ENCODE measurements at regions not wholly inside any gene's neighbourhood (a gene's known extent, or its start where the extent isn't known, plus 50 kb on each side); places are given as distances from the start of the nearest gene placed in this dataset.
"Not testable (repeated sequence)": the region's sequence is repeated elsewhere in the genome, so short reads cannot be mapped to it uniquely, and the experiment has no call there.

DNA sequence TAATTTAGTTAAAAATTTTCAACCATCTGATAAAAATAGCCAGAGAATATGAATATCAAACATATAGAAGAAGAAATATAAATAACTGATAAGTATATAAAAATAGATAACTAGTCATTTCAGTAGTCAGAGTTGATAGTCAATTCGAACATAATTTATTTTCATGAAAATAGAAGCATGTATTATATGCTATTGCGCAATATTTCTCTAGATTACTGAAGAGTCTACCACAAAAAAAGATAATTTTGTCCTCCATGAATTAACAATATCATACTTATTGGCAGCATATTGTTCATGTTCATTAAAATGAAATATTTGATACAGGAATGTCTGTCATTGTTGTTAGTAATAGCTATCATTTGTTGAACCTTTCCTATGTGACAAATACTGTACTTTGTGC is 376.2 kb upstream of the TOM1L1 start:
- DNase-seq = no peak

DNA sequence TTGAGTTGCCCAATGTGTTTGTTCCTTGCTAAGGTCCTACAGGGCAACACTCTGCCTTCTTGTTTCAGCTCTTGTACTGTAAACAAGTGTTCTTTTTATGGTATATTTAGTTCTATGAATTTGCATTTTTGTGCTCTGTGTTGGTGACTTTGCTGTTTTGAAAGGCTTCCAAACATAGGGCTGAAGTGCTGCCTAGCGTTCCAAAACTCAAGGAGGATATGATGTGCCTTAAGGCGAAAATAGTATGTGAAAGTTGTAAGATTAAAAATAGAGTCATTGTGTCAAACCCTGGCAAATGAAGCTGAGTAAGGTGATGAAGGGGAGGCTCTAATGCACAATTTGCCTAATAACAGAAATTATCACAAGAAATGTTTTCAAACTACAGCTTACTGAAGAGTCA is 372.7 kb upstream of the TOM1L1 start:
- DNase-seq = no peak

DNA sequence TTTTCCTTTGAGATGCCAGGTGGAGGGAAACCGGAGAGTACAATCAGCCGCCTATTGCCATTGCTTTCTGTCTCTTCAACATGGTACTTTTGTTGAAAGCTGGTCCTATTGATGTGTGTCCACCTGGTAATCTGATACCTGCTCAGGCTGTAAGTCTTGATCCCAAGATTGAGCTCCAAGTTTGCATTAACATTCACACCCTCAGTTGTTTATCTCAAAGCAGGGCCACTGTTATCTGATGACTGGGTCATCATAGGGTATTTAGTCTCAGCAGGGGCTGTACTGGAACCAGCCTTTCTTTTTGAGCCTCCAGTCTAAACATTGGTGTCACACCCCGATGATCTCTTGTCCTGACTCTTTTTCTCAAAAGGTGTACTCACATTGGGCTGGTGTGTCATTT is 370.3 kb upstream of the TOM1L1 start:
- DNase-seq = no peak

DNA sequence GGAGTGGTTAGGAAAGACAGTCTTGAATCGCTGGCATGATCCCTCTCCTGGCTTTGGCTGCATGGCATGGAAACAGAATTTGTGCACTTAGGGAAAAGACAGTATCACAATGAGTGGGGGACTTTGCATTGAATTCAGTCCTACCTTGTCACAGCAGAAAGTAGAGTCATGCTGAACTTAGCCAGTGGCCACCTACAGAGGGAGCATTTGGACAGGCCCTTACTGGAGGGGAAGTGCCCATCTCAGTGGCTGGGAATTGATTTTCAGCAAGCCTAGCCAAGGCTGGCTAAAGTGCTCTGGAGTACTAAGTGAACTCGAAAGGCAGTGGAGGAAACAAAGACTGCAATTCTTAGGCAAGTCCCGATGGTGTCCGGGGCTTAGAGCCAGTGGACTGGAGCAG is 364.3 kb upstream of the TOM1L1 start:
- DNase-seq = no peak

DNA sequence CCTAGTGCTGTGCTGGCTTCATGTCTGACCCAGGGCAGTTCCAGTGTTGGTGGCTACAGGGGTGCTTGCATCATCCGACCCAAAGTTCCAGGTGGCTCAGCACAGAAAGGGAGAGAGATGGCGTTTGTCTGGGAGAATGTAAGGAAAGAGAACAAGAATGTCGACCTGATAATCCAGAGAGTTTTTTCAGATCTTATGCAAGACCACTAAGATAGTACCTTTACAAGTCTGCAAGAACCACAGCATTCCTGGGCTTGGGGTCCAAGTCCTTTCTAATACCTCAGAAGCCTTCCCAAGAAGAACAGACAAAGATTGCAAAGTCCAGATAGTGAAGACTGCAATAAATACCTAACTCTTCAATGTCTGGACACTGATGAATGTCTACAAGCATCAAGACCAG is 363.0 kb upstream of the TOM1L1 start:
- no peak for DNase-seq

DNA sequence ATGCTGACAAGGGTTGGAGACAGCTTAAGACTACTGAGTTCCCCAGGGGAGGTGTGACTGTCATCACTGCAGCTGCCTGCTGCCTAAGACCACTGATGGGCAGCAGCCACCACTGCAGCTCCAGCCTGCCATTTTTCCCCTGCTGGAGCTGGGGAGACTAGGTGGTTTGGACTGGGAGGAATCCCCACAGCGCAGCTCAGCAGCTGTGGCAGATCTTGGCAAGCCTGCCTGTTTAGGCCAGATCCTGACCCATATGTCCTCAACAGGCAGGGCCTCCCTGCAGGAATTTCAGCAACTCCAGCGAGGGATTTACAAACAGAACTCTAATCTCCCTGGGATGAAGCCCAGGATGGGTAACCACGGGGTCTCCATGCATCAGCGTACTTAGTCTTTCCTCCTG is 356.4 kb upstream of the TOM1L1 start:
- DNase-seq = no peak

DNA sequence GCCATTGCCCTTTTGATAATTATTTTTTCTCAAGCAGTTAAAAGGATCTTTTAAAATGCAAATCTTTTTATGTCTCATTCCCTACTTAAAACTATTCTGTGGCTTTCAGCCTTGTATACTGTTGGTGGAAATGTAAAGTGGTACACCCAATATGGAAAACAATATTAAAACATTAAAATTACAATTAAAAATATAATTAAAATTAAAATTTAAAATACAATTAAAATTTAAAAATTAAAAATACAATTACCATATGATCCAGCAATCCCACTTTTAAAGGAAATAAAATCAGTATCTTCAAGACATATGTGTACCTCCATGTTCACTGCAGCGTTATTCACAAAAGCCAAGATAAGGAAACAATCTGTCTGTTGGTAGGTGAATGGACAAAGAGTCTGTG is 340.8 kb upstream of the TOM1L1 start:
- no peak for DNase-seq

DNA sequence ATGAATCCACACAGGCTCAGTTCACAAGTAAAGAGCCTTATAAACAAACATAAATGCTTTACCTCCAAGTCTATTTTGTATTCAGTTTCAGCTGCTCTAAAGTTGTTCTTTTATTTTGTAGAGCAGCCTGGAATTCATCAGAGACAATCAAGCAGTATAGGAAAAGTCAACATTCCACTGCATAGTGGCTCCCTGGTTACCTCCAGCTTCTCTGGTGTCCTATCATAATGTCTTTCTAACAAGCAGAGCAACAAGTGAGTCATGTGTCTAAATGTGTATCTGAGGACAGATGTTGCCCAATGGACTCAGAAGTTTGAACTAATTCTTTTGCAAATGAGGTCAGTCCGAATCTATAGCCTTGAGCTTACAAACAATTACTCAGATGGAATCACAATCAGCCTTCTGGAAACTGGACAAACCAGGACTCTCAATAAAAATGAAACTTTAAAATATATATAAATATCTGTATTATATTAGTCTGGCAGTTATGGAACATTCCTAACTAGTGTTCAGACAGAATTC is 292.0 kb upstream of the TOM1L1 start:
- no peak for DNase-seq

DNA sequence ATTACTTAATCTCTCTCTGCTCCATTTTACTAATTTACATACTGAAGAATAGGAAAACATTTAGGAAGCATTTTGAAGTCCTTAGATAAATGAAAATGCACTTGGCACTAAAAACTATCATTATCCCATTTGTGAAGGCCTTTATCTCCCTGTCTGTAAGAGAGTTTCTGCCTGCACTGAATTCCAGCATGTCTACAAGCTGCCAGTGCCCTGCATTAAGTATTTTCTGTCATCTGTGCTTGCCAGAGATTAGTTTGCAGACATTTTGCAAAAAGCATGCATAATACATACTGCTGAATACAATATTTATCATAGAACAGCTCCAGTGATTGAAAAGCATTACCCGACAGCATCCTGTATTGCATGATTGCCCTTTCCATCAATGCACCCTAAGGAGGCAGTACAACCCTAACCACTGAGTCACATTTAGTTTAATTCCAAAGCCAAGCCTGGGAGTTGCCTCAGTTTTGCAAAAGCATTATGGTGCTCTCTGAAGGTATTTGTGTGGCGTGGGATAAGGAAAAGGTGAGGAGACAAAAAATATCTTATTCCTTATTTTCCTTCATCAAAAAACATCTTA is 280.2 kb upstream of the TOM1L1 start:
- no peak for DNase-seq

DNA sequence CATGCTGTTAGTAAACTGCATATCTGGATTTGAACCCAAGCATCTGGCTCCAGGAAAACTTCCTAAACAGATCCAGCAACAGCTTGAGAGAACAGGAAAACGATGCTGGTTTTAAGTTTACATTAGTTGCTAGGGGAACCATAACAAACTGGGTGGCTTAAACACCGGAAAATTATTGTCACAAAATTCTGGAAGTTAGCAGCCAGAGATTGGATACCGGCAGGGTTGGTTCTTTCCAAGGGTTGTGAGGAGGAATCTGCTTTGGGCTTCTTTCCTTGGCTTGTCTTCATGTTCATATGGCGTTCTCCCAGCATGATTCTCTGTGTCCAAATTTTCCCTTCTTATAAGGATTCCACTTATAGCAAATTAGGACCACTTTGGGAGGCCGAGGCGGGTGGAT is 276.9 kb upstream of the TOM1L1 start:
- DNase-seq = no peak

DNA sequence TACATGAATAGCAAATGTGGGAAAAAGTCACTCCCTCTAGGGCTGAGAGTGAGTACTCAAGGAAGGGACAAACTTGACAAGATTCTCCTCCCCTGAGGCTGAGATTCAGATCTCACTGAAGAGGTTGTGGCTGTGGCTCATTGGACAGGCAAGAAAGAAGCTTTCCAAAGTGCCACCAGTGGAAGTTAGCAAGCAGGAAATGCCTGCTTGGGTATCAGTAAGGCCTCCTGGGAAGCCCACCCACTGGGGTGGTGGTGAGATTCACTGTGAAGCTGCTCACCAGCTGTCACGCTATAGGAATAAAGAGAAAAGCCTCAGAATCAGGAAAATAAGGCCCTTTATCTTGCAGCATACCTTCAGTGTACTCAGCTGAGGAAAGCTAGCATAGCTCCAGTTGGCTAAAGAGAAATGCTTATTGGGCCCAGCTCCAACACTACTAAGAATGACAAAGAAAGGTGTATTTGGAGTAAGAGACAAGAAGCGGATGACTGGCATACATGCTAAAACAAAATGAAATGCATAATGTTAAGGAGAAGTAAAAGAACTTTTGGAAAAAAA is 274.4 kb upstream of the TOM1L1 start:
- no peak for DNase-seq

DNA sequence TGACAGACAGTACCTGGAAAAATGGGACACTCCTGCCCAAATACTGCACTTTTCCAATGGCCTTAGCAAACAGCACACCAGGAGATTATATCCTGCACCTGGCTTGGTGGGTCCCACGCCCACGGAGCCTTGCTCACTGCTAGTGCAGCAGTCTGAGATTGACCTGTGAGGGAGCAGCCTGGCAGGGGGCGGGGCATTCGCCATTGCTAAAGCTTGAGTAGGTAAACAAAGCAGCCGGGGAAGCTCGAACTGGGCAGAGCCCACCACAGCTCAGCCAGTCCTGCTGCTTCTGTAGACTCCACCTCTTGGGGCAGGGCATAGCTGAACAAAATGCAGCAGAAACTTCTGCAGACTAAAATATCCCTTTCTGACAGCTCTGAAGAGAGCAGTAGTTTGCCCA is 261.2 kb upstream of the TOM1L1 start:
- DNase-seq = not testable (repeated sequence)

DNA sequence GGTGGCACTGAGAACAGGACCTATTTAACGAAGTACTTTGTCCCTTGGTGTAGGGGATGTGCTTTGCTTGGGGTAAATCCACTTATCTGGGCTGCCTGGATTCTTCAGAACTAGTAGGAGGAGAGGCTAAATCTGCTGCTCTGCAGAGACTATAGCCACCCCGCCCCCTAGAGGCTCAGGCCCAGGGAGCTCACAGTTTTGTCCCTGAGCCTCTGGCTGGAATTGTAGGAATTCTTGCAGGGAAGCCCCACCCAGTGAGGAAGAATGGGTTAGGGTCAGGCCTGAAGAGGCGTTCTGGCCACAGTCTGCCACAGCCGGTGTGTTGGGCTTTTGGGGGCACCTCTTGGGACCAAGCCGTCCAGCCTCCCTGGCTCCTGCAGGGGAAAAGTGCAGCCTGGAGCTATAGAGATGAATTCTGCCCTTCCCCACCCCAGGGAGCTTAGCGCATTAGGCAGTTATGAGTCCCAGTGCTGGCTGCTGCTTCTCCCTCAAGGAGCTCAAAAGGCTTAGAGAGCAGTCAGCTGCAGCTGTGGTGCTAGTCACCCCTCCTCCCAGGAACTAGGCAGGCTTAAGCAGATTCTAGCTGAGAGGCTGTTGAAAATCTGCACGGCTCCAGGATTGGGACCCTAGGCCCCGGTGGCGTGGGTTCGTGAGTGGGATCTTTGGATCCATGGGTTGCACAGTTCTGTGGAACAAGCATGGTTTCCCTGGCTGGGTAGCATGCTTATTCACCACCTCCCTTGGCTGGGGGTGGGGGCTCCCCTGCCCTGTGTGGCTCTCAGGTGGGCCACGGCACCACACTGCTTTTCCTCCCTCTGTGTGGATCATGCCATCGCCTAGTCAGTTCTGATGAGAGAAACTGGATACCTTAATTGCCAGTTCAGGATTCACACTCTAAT is 237.4 kb upstream of the TOM1L1 start:
- no peak for DNase-seq

DNA sequence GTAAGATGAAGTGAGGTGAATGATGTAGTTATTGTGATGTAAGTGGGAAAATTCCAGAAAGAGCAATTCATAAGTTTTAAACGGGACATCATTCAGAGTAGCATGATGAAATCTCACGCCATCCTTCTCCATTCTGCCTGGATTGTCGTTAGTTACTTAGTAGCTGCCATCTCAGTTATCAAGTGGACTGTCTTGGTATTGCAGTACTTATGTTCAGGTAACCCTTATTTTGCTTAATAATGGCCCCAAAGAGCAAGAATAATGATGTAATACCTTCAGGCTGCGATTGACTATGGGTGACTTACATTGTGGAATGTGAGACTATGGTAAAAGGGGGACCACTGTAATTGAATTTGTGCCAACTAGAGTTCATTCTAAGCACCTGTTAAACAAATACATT is 234.1 kb upstream of the TOM1L1 start:
- no peak for DNase-seq

DNA sequence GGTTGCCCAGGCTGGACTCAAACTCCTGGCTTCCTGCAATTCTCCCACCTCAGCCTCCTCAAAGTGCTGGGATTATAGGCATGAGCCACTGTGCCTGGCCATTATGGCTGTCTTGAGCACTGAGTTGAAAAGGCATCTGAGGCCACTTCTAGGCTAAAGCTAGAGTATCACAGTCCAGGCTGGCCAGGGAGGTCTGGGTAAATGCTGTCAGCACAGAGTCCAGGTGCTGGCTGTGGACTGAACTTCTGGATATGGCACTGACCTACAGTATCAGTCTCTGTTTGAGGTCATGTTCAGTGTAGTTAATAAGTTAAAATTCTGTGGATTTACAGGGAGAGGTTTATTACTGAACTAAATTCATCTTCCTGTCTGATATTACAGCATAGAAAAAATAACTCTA is 222.5 kb upstream of the TOM1L1 start:
- no peak for DNase-seq

DNA sequence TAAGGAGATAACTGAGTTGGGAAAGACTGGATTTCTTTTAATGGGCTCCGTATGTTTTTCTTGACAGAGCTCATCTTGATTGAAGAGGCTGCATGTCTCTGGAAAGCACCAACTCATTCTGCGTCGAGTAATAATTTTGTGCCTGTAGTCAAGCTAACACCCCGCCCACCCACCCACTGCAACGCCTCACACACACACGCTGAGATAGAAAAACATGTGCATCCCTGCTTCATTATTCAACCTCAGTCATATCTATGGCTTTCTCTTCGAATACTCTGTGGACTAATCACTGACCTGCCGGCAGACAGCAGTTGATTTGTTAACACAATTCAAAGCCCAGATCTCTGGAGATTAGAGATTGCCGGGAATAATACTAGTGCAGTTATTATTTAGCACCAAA is 220.2 kb upstream of the TOM1L1 start:
- no peak for DNase-seq

DNA sequence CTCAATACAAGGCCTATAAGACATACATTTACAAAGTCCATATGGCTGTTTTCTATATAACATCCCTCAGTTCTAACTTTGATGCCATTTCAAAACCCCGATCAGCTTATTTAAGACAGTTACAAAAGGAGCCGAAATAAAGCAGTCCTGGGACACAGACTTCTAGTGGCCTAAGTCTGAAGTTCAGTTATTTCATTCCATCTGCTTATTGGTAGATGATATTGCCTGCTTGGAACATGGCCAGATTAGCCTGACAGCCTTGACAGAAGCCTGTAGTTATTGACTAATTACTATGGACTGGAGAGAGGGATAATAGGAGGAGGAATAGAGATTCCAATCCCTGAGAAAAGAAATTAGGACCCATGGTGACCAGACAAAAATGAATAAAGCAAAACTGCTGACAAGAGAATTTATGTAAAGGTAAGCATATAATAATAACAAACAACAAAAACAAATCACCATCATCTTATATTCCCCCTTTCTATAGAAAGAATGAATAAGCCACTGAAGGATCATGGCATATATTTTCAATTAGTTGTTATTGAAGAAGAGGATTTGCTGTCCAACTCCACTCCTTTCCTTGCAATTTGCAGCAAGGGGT is 206.3 kb upstream of the TOM1L1 start:
- DNase-seq = no peak

DNA sequence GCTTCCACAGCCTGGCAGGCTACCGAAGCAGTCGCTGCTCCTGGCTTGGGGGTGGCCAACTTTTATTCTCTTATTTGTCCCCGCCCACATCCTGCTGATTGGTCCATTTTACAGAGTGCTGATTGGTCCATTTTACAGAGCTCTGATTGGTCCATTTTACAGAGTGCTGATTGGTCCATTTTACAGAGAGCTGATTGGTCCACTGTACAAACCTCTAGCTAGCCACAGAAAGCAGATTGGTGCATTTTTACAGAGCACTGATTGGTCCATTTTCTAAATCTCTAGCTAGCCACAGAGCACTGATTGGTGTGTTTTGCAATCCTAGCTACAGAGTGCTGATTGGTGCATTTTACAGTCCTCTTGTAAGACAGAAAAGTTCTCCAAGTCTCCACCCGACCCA is 187.9 kb upstream of the TOM1L1 start:
- not testable (repeated sequence) for DNase-seq

DNA sequence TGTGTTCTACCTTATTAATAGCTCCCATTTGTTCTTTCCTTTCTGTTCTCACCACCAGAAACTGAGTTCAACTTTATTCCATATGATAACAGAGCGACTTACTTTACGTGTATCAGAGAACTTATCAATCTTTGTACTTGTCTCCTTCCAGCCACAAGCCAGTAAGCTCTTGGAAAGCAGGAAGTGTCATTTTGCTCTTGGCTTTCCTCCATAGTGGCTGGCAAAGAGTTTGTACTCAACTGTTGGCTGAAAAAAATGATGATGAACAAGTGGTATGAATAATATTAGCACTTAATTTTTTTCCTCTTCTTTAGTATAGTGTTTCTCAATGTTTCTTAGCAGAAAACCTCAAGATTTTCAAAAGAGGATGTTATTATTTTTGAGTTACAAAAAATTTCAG is 182.4 kb upstream of the TOM1L1 start:
- no peak for DNase-seq

DNA sequence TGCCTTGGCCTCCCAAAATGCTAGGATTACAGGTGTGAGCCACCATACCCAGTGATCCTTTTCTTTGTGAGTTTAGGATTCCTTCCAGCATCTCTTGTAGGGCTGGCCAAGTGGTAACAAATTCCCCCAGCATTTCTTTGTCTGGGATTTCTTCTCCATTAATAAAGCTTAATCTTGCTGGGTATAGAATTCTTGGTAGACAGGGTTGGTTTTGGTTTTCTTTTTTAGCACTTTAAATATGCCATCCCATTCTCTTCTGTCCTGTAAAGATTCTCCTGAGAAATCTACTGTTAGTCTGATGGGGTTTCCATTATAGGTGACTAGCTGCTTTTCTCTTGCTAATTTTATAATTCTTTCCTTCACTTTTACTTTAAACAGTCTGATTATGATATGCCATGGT is 173.0 kb upstream of the TOM1L1 start:
- DNase-seq = no peak

DNA sequence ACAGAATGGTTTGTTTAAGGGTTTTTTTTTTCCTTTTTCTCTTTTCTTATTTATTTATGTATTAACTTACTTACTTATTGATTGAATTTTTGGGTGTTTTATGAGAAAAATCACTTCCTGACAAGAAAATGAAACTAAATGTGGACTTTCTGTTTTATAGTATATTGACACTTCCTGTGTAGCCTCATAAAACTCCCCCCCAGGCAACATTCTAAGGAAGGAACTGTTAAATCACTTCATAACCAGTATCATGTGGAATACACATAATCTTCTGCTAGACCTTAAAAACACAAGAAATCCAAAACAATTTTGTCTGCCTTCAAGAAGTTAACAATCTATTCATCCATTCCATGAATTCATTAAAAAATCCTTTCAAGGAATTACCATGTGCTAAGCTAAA is 164.1 kb upstream of the TOM1L1 start:
- no peak for DNase-seq

DNA sequence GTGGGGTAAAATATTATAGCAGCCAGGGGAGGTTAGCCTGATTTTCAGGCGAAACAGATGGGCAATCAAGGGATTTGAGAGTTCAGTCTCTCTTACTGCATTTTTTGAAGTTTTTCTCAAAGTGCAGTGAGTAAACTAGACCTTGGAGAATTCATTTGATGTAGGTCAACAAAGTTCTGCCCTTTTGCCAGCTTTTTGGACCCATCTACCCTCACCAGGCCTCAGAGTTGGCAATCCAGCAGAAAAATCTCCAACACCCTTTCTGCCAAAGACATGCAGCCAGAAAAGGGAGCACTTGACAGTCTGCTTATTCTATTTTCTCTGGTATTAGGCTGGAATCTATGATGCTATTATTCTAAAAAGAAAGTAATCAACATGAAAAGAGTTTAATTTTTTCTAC is 162.2 kb upstream of the TOM1L1 start:
- DNase-seq = no peak

DNA sequence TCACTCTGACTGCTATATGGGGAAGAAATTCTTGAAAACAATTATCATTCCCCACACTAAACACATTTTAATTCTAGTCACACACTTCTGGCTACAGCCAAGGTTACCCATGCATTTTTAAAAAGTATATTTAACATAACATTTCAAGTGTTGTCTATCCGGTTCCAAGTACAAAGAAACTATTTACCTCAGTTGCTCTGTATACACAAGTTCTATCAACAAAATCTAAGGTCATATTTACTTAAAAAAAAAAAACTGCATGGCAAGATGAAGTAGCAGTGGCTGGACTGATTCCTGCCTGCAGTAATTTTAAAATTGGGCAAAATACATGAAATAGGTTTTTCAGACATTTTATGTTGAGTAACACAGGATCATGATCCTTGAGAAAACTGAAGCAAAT is 155.9 kb upstream of the TOM1L1 start:
- DNase-seq = no peak

DNA sequence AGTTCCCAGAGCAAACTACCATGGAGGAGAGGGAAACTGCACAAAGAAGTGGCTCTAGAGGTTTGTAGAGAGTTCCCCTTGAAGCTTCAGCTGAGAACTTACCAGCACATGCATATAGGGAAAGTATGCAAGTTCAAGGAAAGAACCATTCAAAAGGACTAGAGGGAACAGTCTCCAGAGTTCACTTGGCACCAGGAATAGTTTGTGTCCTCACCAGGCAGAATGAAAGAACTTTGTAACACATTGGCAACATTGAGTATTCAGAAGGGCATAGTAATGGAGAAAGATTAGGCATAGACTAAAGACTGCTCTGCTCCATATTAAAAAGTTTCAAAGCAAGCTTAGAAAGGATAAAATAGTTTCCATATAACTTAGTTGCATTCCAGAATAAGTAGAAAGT is 155.4 kb upstream of the TOM1L1 start:
- no peak for DNase-seq
